GM13977 (cell line): ENCODE measurements at regions not wholly inside any gene's neighbourhood (a gene's known extent, or its start where the extent isn't known, plus 50 kb on each side); places are given as distances from the start of the nearest gene placed in this dataset.

Source experiments
- DNase-seq: peaks from one replicate; pipeline ENCODE4 v3.0.0; 2012; ENCODE audit warnings: low spot score
- CTCF ChIP-seq: IDR thresholded peaks from 2 replicates; pipeline ENCODE4 v1.5.1; 2012; ENCODE audit warnings: mild to moderate bottlenecking, control low read depth; ENCODE audit not compliant: insufficient read depth; ENCODE audit errors: extremely low read depth, missing control alignments
- in situ Hi-C: fragments of 300-500 bp; cut with MboI; formaldehyde crosslinking; loops from one replicate; pipeline ENCODE4 v1.12.0; 2022; ENCODE audit warnings: low sequenced_read_pairs, low pct_unique_long_range_greater_than_20kb, mixed read lengths, inconsistent platforms; ENCODE audit not compliant: unreplicated experiment

GRCh38 chr3:139095803-139096466 lies 51.2 kb upstream of the PRR23C start:
- in situ Hi-C loops: no loop called here
- no peak for TF ChIP-seq CTCF
- no peak for DNase-seq

GRCh38 chr3:139096670-139097069 lies 52.0 kb upstream of the PRR23C start:
- TF ChIP-seq CTCF: no peak
- no peak for DNase-seq
- in situ Hi-C loops: no loop called here

- in situ Hi-C loops: no loop called here
- TF ChIP-seq CTCF: no peak
These were observed 53.7 kb upstream of the PRR23C start for GRCh38 chr3:139098391-139098790.

GRCh38 chr3:139099968-139100817 lies 55.5 kb upstream of the PRR23C start:
- TF ChIP-seq CTCF: no peak
- in situ Hi-C loops: loop anchor here (25.0 kb wide), 1 partner anchor 237 kb away; the partner anchor contains the start of gene MRPS22
- no peak for DNase-seq

More at GRCh38 chr3:139098391-139098790, 53.7 kb upstream of the PRR23C start:
- DNase-seq: no peak

- in situ Hi-C loops: loop anchor here (25.0 kb wide), 1 partner anchor 236 kb away; the partner anchor contains the start of gene MRPS22
- TF ChIP-seq CTCF: no peak
- DNase-seq: no peak
These were observed 56.1 kb upstream of the PRR23C start for GRCh38 chr3:139100821-139101220.

- TF ChIP-seq CTCF: no peak
- no peak for DNase-seq
- in situ Hi-C loops: loop anchor here (25.0 kb wide), 1 partner anchor 236 kb away; the partner anchor contains the start of gene MRPS22
These were observed 56.7 kb upstream of the PRR23C start for GRCh38 chr3:139101396-139101795.
